Sigmoid colon (tissue), 6 donors: ENCODE measurements at regions not wholly inside any gene's neighbourhood (a gene's known extent, or its start where the extent isn't known, plus 50 kb on each side); places are given as distances from the start of the nearest gene placed in this dataset.

ENCODE experiments used
- DNase-seq: peaks from one replicate; pipeline ENCODE4 v3.0.0-alpha.2; 2019
- H3K27ac ChIP-seq, 4 donors: fragments of 200-600 bp; sonication (generic); one replicate each; pipeline ENCODE4 v1.5.1; 2016 to 2019; ENCODE audit warnings: mild to moderate bottlenecking in 1 of 4
- H3K27me3 ChIP-seq, 3 donors: fragments of 200-600 bp; sonication (generic); one replicate each; pipeline ENCODE4 v1.5.1; 2019; ENCODE audit warnings: mild to moderate bottlenecking in 1 of 3
- H3K36me3 ChIP-seq, 4 donors: fragments of 200-600 bp; sonication (generic); one replicate each; pipeline ENCODE4 v1.5.1; 2016 to 2019
- H3K4me1 ChIP-seq, 4 donors: fragments of 200-600 bp; sonication (generic); one replicate each; pipeline ENCODE4 v1.5.1; 2017 to 2019
- H3K4me3 ChIP-seq, 4 donors: fragments of 200-600 bp; sonication (generic); one replicate each; pipeline ENCODE4 v1.5.1; 2017 to 2019; ENCODE audit warnings: mild to moderate bottlenecking in 2 of 4, moderate library complexity in 1 of 4
- H3K9me3 ChIP-seq, 4 donors: fragments of 200-600 bp in 3 of 4; sonication (generic) in 3 of 4; one replicate each; pipeline versions ENCODE4 v1.5.1 to v1.6.1; 2013 to 2019
- CTCF ChIP-seq, 4 experiments: fragments of 450-650 bp in 3 of 4; fragments of 200-600 bp in 1 of 4; IDR thresholded peaks; one replicate each; pipeline ENCODE4 v1.5.1; 2016 to 2019; ENCODE audit warnings: antibody characterized with exemption in 4 of 4, mild to moderate bottlenecking in 3 of 4, moderate library complexity in 2 of 4
- EP300 ChIP-seq, 4 donors: sonication (generic); formaldehyde crosslinking; IDR thresholded peaks; one replicate each; pipeline ENCODE4 v1.6.1; 2017; ENCODE audit warnings: antibody characterized with exemption in 4 of 4
- POLR2A ChIP-seq, 2 donors: fragments of 450-650 bp; IDR thresholded peaks; one replicate each; pipeline ENCODE4 v1.6.1; 2016; ENCODE audit warnings: antibody characterized with exemption in 2 of 2, mild to moderate bottlenecking in 2 of 2, moderate library complexity in 2 of 2
- POLR2AphosphoS5 ChIP-seq, 4 donors: sonication (generic); formaldehyde crosslinking; IDR thresholded peaks; one replicate each; pipeline ENCODE4 v1.6.1; 2017; ENCODE audit warnings: antibody characterized with exemption in 4 of 4
- WGBS, 2 donors: extraction: QIAGEN DNeasy Blood & Tissue Kit; methylation state at CpG; one replicate each; pipeline ENCODE4 v1.1.7; 2013; 5-methylcytosine and 5-hydroxymethylcytosine counted together
- intact Hi-C: fragments of 100-400 bp; cut with DNase I; formaldehyde crosslinking; loops from one replicate; pipeline ENCODE4 v1.15.1; 2023
- donor health status: healthy with polysubstance abuse.
- donor health status: healthy.

GRCh38 chr12:77722536-77722935, 108.2 kb upstream of the NAV3 start:
- Histone ChIP-seq H3K27me3 (no peaks in the 10 kb centered on the region), H3K4me3 (no peak overlapping the region), H3K4me1 (peaks cover 0 to 8% (median 2%) of the 10 kb centered on the region in 4 donors), H3K36me3 (no peaks in the 10 kb centered on the region), H3K27ac (no peak overlapping the region), H3K9me3 (peaks cover 0 to 3% (median 1%) of the 10 kb centered on the region in 4 donors)
- no peak for DNase-seq
- intact Hi-C loops = no loop called here
- no peak for TF ChIP-seq POLR2A (IDR thresholded peaks at IDR 0.05)

GRCh38 chr12:77720258-77720657, 110.4 kb upstream of the NAV3 start:
- Histone ChIP-seq H3K4me3 (no peak overlapping the region), H3K4me1 (no peaks in the 10 kb centered on the region), H3K36me3 (no peaks in the 10 kb centered on the region), H3K9me3 (peaks cover 0 to 3% (median 1%) of the 10 kb centered on the region in 4 donors), H3K27ac (no peak overlapping the region), H3K27me3 (no peaks in the 10 kb centered on the region)
- TF ChIP-seq POLR2AphosphoS5 (IDR thresholded peaks at IDR 0.05) (no peak), CTCF (IDR thresholded peaks at IDR 0.05) (no peak), POLR2A (IDR thresholded peaks at IDR 0.05) (no peak), EP300 (IDR thresholded peaks at IDR 0.05) (no peak)
- 39 to 46% methylated on average over 2 of the region's 2 CpGs for WGBS, 2 donors
- DNase-seq = no peak
- intact Hi-C loops = no loop called here

GRCh38 chr12:77710209-77710608, 120.5 kb upstream of the NAV3 start:
- no peak overlapping the region for H3K27ac ChIP-seq
- no peaks in the 10 kb centered on the region for H3K4me1 ChIP-seq
- 63 to 64% methylated on average over 1 of the region's 1 CpG for WGBS, 2 donors
- H3K36me3 ChIP-seq = no peaks in the 10 kb centered on the region
- H3K27me3 ChIP-seq = no peaks in the 10 kb centered on the region
- intact Hi-C loops = no loop called here
- TF ChIP-seq POLR2AphosphoS5 (IDR thresholded peaks at IDR 0.05) (no peak), EP300 (IDR thresholded peaks at IDR 0.05) (no peak), POLR2A (IDR thresholded peaks at IDR 0.05) (no peak), CTCF (IDR thresholded peaks at IDR 0.05) (no peak)
- no peak for DNase-seq
- H3K4me3 ChIP-seq = no peak overlapping the region
- H3K9me3 ChIP-seq = no peaks in the 10 kb centered on the region

GRCh38 chr12:77697126-77697525, 133.6 kb upstream of the NAV3 start:
- WGBS, 2 donors = 89 to 91% methylated on average over 1 of the region's 1 CpG
- Histone ChIP-seq H3K27ac (no peak overlapping the region), H3K36me3 (no peaks in the 10 kb centered on the region), H3K27me3 (no peaks in the 10 kb centered on the region), H3K4me3 (no peak overlapping the region), H3K4me1 (no peaks in the 10 kb centered on the region), H3K9me3 (no peaks in the 10 kb centered on the region)
- DNase-seq = no peak
- TF ChIP-seq POLR2A (IDR thresholded peaks at IDR 0.05) = no peak
- TF ChIP-seq POLR2AphosphoS5 (IDR thresholded peaks at IDR 0.05) = no peak
- TF ChIP-seq EP300 (IDR thresholded peaks at IDR 0.05) = no peak
- TF ChIP-seq CTCF (IDR thresholded peaks at IDR 0.05) = no peak
- intact Hi-C loops = no loop called here

- no peaks in the 10 kb centered on the region for H3K9me3 ChIP-seq
- no peaks in the 10 kb centered on the region for H3K4me1 ChIP-seq
- H3K27ac ChIP-seq = no peak overlapping the region
- 69 to 85% methylated on average over 2 of the region's 2 CpGs for WGBS, 2 donors
- TF ChIP-seq POLR2AphosphoS5 (IDR thresholded peaks at IDR 0.05) (no peak), POLR2A (IDR thresholded peaks at IDR 0.05) (no peak), EP300 (IDR thresholded peaks at IDR 0.05) (no peak), CTCF (IDR thresholded peaks at IDR 0.05) (no peak)
- DNase-seq = no peak
- intact Hi-C loops = no loop called here
- H3K36me3 ChIP-seq = no peaks in the 10 kb centered on the region
- no peaks in the 10 kb centered on the region for H3K27me3 ChIP-seq
- H3K4me3 ChIP-seq = no peak overlapping the region
Observed at GRCh38 chr12:77696183-77696582, 134.5 kb upstream of the NAV3 start.
